ENCODE measurements at regions not wholly inside any gene's neighbourhood (a gene's known extent, or its start where the extent isn't known, plus 50 kb on each side); places are given as distances from the start of the nearest gene placed in this dataset.
"Not testable (repeated sequence)": the region's sequence is repeated elsewhere in the genome, so short reads cannot be mapped to it uniquely, and the experiment has no call there.

- dilution Hi-C loops (cut with MboI; ENCODE audit: extremely low pct_ligation_motif_present, low sequenced_read_pairs), result no loop called here
- no TSS peak for BruUV-seq (replicated peaks)
- Histone ChIP-seq H3K4me3 (replicated peaks in 1 of 3; ENCODE audit: insufficient read depth in 1 of 3, low read depth in 1 of 3, low read length in 3 of 3) (no peak overlapping the region), H2AFZ (ENCODE audit: low read depth, low read length) (no peak overlapping the region), H4K20me1 (replicated peaks; ENCODE audit: control insufficient read depth, extremely low read depth, insufficient read depth, low read length) (no peaks in the 10 kb centered on the region), H3K9me3 (replicated peaks; ENCODE audit: control insufficient read depth, insufficient read depth, low read length) (peaks cover 1% of the 10 kb centered on the region), H3K27me3 (ENCODE audit: control insufficient read depth in 2 of 2, insufficient read depth in 2 of 2, low read length in 2 of 2) (no peaks in the 10 kb centered on the region), H3K79me2 (ENCODE audit: control insufficient read depth, insufficient read depth, low read length) (no peaks in the 10 kb centered on the region), H3K27ac (ENCODE audit: insufficient read depth, low read depth, low read length) (no peak overlapping the region), H3K36me3 (ENCODE audit: control insufficient read depth in 2 of 2, extremely low read depth in 1 of 2, insufficient read depth in 2 of 2, low read length in 2 of 2) (no peaks in the 10 kb centered on the region), H3K9me1 (replicated peaks; ENCODE audit: control insufficient read depth, extremely low read depth, insufficient read depth, low read length) (no peaks in the 10 kb centered on the region), H3K4me2 (ENCODE audit: insufficient read depth, low read length) (no peak overlapping the region), H3K9ac (replicated peaks; ENCODE audit: extremely low read depth, insufficient read depth, low read length) (no peak overlapping the region), H3K4me1 (ENCODE audit: control insufficient read depth, extremely low read depth, insufficient read depth, low read length) (no peaks in the 10 kb centered on the region)
- ChIA-PET CTCF (no interaction called here), POLR2A (no interaction called here)
- no peak for TF ChIP-seq POLR2AphosphoS5 (IDR thresholded peaks at IDR 0.05; ENCODE audit: insufficient read depth, low read depth, low read length)
- TF ChIP-seq GATA2 (IDR thresholded peaks at IDR 0.05; ENCODE audit: insufficient read depth, insufficient read length, low read depth, low read length), result no peak
- TF ChIP-seq EZH2 (IDR thresholded peaks at IDR 0.05; ENCODE audit: borderline replicate concordance, low read depth, low read length, severe bottlenecking), result no peak
- no peak for TF ChIP-seq MYC (IDR thresholded peaks at IDR 0.05; ENCODE audit: low read depth, low read length)
- no peak for TF ChIP-seq POLR2A (IDR thresholded peaks at IDR 0.05; ENCODE audit: low read depth, low read length)
- TF ChIP-seq FOS (IDR thresholded peaks at IDR 0.05; ENCODE audit: borderline replicate concordance, insufficient read depth, low read length), result no peak
- TF ChIP-seq MAX (IDR thresholded peaks at IDR 0.05; ENCODE audit: insufficient read depth, insufficient read length), result no peak
- TF ChIP-seq JUN (IDR thresholded peaks at IDR 0.05; ENCODE audit: borderline replicate concordance, insufficient read depth, insufficient read length, low read depth), result no peak
- TF ChIP-seq CTCF (IDR thresholded peaks at IDR 0.05; ENCODE audit: extremely low read depth in 1 of 2, insufficient read depth in 1 of 2, low read depth in 1 of 2, low read length in 2 of 2), result no peak
- DNase-seq (ENCODE audit: low read depth, low spot score) (no peak), FAIRE-seq (no peak)
- intact Hi-C loops (cut with micrococcal nuclease), result no loop called here
Measured at GRCh38 chr10:111323389-111323966, 246.6 kb downstream of the ADRA2A start.

- CTCF ChIA-PET; H4K20me1 ChIP-seq (replicated peaks; ENCODE audit: control insufficient read depth, extremely low read depth, insufficient read depth, low read length); H3K27ac ChIP-seq (ENCODE audit: insufficient read depth, low read depth, low read length); intact Hi-C loops (cut with micrococcal nuclease); H3K4me1 ChIP-seq (ENCODE audit: control insufficient read depth, extremely low read depth, insufficient read depth, low read length); H2AFZ ChIP-seq (ENCODE audit: low read depth, low read length); dilution Hi-C loops (cut with MboI; ENCODE audit: extremely low pct_ligation_motif_present, low sequenced_read_pairs); H3K79me2 ChIP-seq (ENCODE audit: control insufficient read depth, insufficient read depth, low read length); H3K36me3 ChIP-seq (ENCODE audit: control insufficient read depth in 2 of 2, extremely low read depth in 1 of 2, insufficient read depth in 2 of 2, low read length in 2 of 2); H3K27me3 ChIP-seq (ENCODE audit: control insufficient read depth in 2 of 2, insufficient read depth in 2 of 2, low read length in 2 of 2); FAIRE-seq; H3K4me3 ChIP-seq (replicated peaks in 1 of 3; ENCODE audit: insufficient read depth in 1 of 3, low read depth in 1 of 3, low read length in 3 of 3); POLR2A ChIA-PET; DNase-seq (ENCODE audit: low read depth, low spot score); H3K4me2 ChIP-seq (ENCODE audit: insufficient read depth, low read length); BruUV-seq (replicated peaks); H3K9ac ChIP-seq (replicated peaks; ENCODE audit: extremely low read depth, insufficient read depth, low read length); H3K9me1 ChIP-seq (replicated peaks; ENCODE audit: control insufficient read depth, extremely low read depth, insufficient read depth, low read length); H3K9me3 ChIP-seq (replicated peaks; ENCODE audit: control insufficient read depth, insufficient read depth, low read length): not testable (repeated sequence)
Measured at GRCh38 chr10:111332174-111332573, 255.3 kb downstream of the ADRA2A start.

Measured in endothelial cell of umbilical vein (primary cell).